ENCODE measurements at regions not wholly inside any gene's neighbourhood (a gene's known extent, or its start where the extent isn't known, plus 50 kb on each side); places are given as distances from the start of the nearest gene placed in this dataset.

GRCh38 chr16:85367485-85367884, 245.6 kb upstream of the GSE1 start:
- no peak for ATAC-seq (replicated peaks in 6 of 8)
- peaks cover 30 to 35% of the 10 kb centered on the region in 2 donors for H3K4me1 ChIP-seq (replicated peaks in 1 of 2)
- H3K27ac ChIP-seq, result no peak overlapping the region
- WGBS, 10 experiments, result 90 to 100% methylated on average over 1 to 2 of the region's 12 CpGs; no CpG with 5 or more reads in 8 of the 10 experiments
- in situ Hi-C loops (cut with MboI; ENCODE audit: low pct_unique_long_range_greater_than_20kb in 2 of 9, low sequenced_read_pairs in 9 of 9, unreplicated experiment in 9 of 9), result no loop called here
- H3K4me3 ChIP-seq, result no peak overlapping the region

GRCh38 chr16:85369060-85369459, 244.1 kb upstream of the GSE1 start:
- no peak for ATAC-seq (replicated peaks in 6 of 8)

GRCh38 chr16:85369741-85370528, 243.2 kb upstream of the GSE1 start:
- in situ Hi-C loops (cut with MboI; ENCODE audit: low pct_unique_long_range_greater_than_20kb in 2 of 9, low sequenced_read_pairs in 9 of 9, unreplicated experiment in 9 of 9), result no loop called here
- H3K27ac ChIP-seq, result peak overlapping the region in 1 of 2 donors; percentile 7
- H3K4me3 ChIP-seq, result no peak overlapping the region
- peaks cover 26 to 38% of the 10 kb centered on the region in 2 donors for H3K4me1 ChIP-seq (replicated peaks in 1 of 2)
- WGBS, 10 experiments, result 40 to 79% (median 53%) methylated on average over 2 to 6 of the region's 20 CpGs; no CpG with 5 or more reads in 6 of the 10 experiments
- ATAC-seq (replicated peaks in 6 of 8), result peak; percentile 10 to 74 (median 19)

More at GRCh38 chr16:85369060-85369459, 244.1 kb upstream of the GSE1 start:
- in situ Hi-C loops (cut with MboI; ENCODE audit: low pct_unique_long_range_greater_than_20kb in 2 of 9, low sequenced_read_pairs in 9 of 9, unreplicated experiment in 9 of 9), result no loop called here
- peaks cover 30 to 40% of the 10 kb centered on the region in 2 donors for H3K4me1 ChIP-seq (replicated peaks in 1 of 2)
- WGBS, 10 experiments, result 93 to 100% (median 97%) methylated on average over 1 to 3 of the region's 7 CpGs; no CpG with 5 or more reads in 6 of the 10 experiments
- no peak overlapping the region for H3K4me3 ChIP-seq
- no peak overlapping the region for H3K27ac ChIP-seq

GRCh38 chr16:85370543-85370880, 242.6 kb upstream of the GSE1 start:
- no peak overlapping the region for H3K4me3 ChIP-seq
- peaks cover 20 to 32% of the 10 kb centered on the region in 2 donors for H3K4me1 ChIP-seq (replicated peaks in 1 of 2)
- H3K27ac ChIP-seq, result peak overlapping the region in 1 of 2 donors; percentile 36
- 20% methylated on average over 1 of the region's 6 CpGs; no CpG with 5 or more reads in 9 of the 10 experiments for WGBS, 10 experiments
- in situ Hi-C loops (cut with MboI; ENCODE audit: low pct_unique_long_range_greater_than_20kb in 2 of 9, low sequenced_read_pairs in 9 of 9, unreplicated experiment in 9 of 9), result no loop called here
- peak; percentile 19 to 74 (median 34) for ATAC-seq (replicated peaks in 6 of 8)

- Histone ChIP-seq H3K4me3 (no peak overlapping the region), H3K4me1 (replicated peaks in 1 of 2) (peaks cover 15 to 27% of the 10 kb centered on the region in 2 donors), H3K27ac (peak overlapping the region in 1 of 2 donors; percentile 36)
- in situ Hi-C loops (cut with MboI; ENCODE audit: low pct_unique_long_range_greater_than_20kb in 2 of 9, low sequenced_read_pairs in 9 of 9, unreplicated experiment in 9 of 9), result no loop called here
- WGBS, 10 experiments, result 39 to 80% (median 40%) methylated on average over 1 to 5 of the region's 28 CpGs; no CpG with 5 or more reads in 7 of the 10 experiments
- peak; percentile 73 to 87 (median 84) for ATAC-seq (replicated peaks in 6 of 8)
These were observed 242.1 kb upstream of the GSE1 start for GRCh38 chr16:85370881-85371651.

- H3K4me1 ChIP-seq (replicated peaks in 1 of 2), result peaks cover 10 to 26% of the 10 kb centered on the region in 2 donors
These were observed 241.2 kb upstream of the GSE1 start for GRCh38 chr16:85371948-85372347.

GRCh38 chr16:85372627-85373372, 240.3 kb upstream of the GSE1 start:
- in situ Hi-C loops (cut with MboI; ENCODE audit: low pct_unique_long_range_greater_than_20kb in 2 of 9, low sequenced_read_pairs in 9 of 9, unreplicated experiment in 9 of 9), result no loop called here
- WGBS, 10 experiments, result 60 to 100% (median 95%) methylated on average over 1 to 4 of the region's 15 CpGs; no CpG with 5 or more reads in 5 of the 10 experiments
- Histone ChIP-seq H3K4me3 (no peak overlapping the region), H3K4me1 (replicated peaks in 1 of 2) (peaks cover 10 to 33% of the 10 kb centered on the region in 2 donors), H3K27ac (no peak overlapping the region)
- peak in 1 of 8 experiments; percentile 22 for ATAC-seq (replicated peaks in 6 of 8)

More at GRCh38 chr16:85371948-85372347, 241.2 kb upstream of the GSE1 start:
- in situ Hi-C loops (cut with MboI; ENCODE audit: low pct_unique_long_range_greater_than_20kb in 2 of 9, low sequenced_read_pairs in 9 of 9, unreplicated experiment in 9 of 9), result no loop called here
- Histone ChIP-seq H3K4me3 (no peak overlapping the region), H3K27ac (no peak overlapping the region)
- ATAC-seq (replicated peaks in 6 of 8), result no peak
- WGBS, 10 experiments, result 70 to 100% (median 100%) methylated on average over 1 to 3 of the region's 10 CpGs; no CpG with 5 or more reads in 5 of the 10 experiments

GRCh38 chr16:85373741-85374570, 239.2 kb upstream of the GSE1 start:
- Histone ChIP-seq H3K27ac (no peak overlapping the region), H3K4me1 (replicated peaks in 1 of 2) (peaks cover 10 to 35% of the 10 kb centered on the region in 2 donors), H3K4me3 (no peak overlapping the region)
- in situ Hi-C loops (cut with MboI; ENCODE audit: low pct_unique_long_range_greater_than_20kb in 2 of 9, low sequenced_read_pairs in 9 of 9, unreplicated experiment in 9 of 9), result no loop called here
- WGBS, 10 experiments, result 76 to 100% (median 89%) methylated on average over 4 to 13 of the region's 41 CpGs; no CpG with 5 or more reads in 7 of the 10 experiments
- ATAC-seq (replicated peaks in 6 of 8), result no peak

GRCh38 chr16:85374571-85374872, 238.6 kb upstream of the GSE1 start:
- WGBS, 10 experiments, result 20 to 100% methylated on average over 1 to 2 of the region's 10 CpGs; no CpG with 5 or more reads in 8 of the 10 experiments
- no peak overlapping the region for H3K4me3 ChIP-seq
- no peak for ATAC-seq (replicated peaks in 6 of 8)
- H3K4me1 ChIP-seq (replicated peaks in 1 of 2), result peaks cover 10 to 40% of the 10 kb centered on the region in 2 donors
- no peak overlapping the region for H3K27ac ChIP-seq
- in situ Hi-C loops (cut with MboI; ENCODE audit: low pct_unique_long_range_greater_than_20kb in 2 of 9, low sequenced_read_pairs in 9 of 9, unreplicated experiment in 9 of 9), result no loop called here

GRCh38 chr16:85375282-85375681, 237.8 kb upstream of the GSE1 start:
- H3K4me3 ChIP-seq, result no peak overlapping the region
- H3K4me1 ChIP-seq (replicated peaks in 1 of 2), result peaks cover 11 to 44% of the 10 kb centered on the region in 2 donors
- in situ Hi-C loops (cut with MboI; ENCODE audit: low pct_unique_long_range_greater_than_20kb in 2 of 9, low sequenced_read_pairs in 9 of 9, unreplicated experiment in 9 of 9), result no loop called here
- WGBS, 10 experiments, result 94% methylated on average over 3 of the region's 8 CpGs; no CpG with 5 or more reads in 9 of the 10 experiments
- no peak for ATAC-seq (replicated peaks in 6 of 8)
- H3K27ac ChIP-seq, result no peak overlapping the region

GRCh38 chr16:85376292-85377095, 236.6 kb upstream of the GSE1 start:
- no peak overlapping the region for H3K27ac ChIP-seq
- 85 to 92% (median 87%) methylated on average over 2 to 5 of the region's 29 CpGs; no CpG with 5 or more reads in 7 of the 10 experiments for WGBS, 10 experiments
- in situ Hi-C loops (cut with MboI; ENCODE audit: low pct_unique_long_range_greater_than_20kb in 2 of 9, low sequenced_read_pairs in 9 of 9, unreplicated experiment in 9 of 9), result no loop called here

More at GRCh38 chr16:85376292-85377095, 236.6 kb upstream of the GSE1 start:
- ATAC-seq (replicated peaks in 6 of 8), result peak in 3 of 8 experiments; percentile 22 to 45 (median 41)
- Histone ChIP-seq H3K4me1 (replicated peaks in 1 of 2) (peaks cover 14 to 42% of the 10 kb centered on the region in 2 donors), H3K4me3 (no peak overlapping the region)

Measured in motor neuron (in vitro differentiated cells).